Lower leg skin (tissue), 4 donors: ENCODE measurements at regions not wholly inside any gene's neighbourhood (a gene's known extent, or its start where the extent isn't known, plus 50 kb on each side); places are given as distances from the start of the nearest gene placed in this dataset.

Experiments used
- DNase-seq, 2 donors: peaks; one replicate each; pipeline ENCODE4 v3.0.0-alpha.2; 2019; ENCODE audit warnings: low spot score in 2 of 2
- H3K4me3 ChIP-seq: fragments of 200-600 bp; sonication (generic); 2 replicates; pipeline ENCODE4 v1.5.1; 2017; ENCODE audit warnings: mild to moderate bottlenecking, low read depth; ENCODE audit not compliant: poor library complexity, severe bottlenecking
- CTCF ChIP-seq, 3 donors: fragments of 450-650 bp; IDR thresholded peaks; one replicate each; pipeline ENCODE4 v1.5.1; 2016; ENCODE audit warnings: antibody characterized with exemption in 3 of 3, mild to moderate bottlenecking in 3 of 3, moderate library complexity in 2 of 3
- POLR2A ChIP-seq, 2 donors: fragments of 450-650 bp; IDR thresholded peaks; one replicate each; pipeline ENCODE4 v1.6.1; 2016 to 2017; ENCODE audit warnings: antibody characterized with exemption in 2 of 2, mild to moderate bottlenecking in 1 of 2, moderate library complexity in 1 of 2
- WGBS, 2 donors: methylation state at CpG; one replicate each; pipeline ENCODE4 v1.1.5; 2018; 5-methylcytosine and 5-hydroxymethylcytosine counted together
- intact Hi-C: fragments of 100-400 bp; cut with DNase I; formaldehyde crosslinking; loops from one replicate; pipeline ENCODE4 v1.15.0; 2023; ENCODE audit warnings: low total_unique reads

- TF ChIP-seq CTCF (IDR thresholded peaks at IDR 0.05) = no peak
- TF ChIP-seq POLR2A (IDR thresholded peaks at IDR 0.05) = no peak
- intact Hi-C loops = no loop called here
- H3K4me3 ChIP-seq = no peak overlapping the region
- DNase-seq = no peak
Observed at GRCh38 chr4:81860111-81860510, 388.4 kb upstream of the RASGEF1B start.

GRCh38 chr4:81854406-81854805, 382.7 kb upstream of the RASGEF1B start:
- DNase-seq = no peak
- H3K4me3 ChIP-seq = no peak overlapping the region
- whole genome bisulfite sequencing, 2 donors = 97 to 100% methylated on average over 1 of the region's 1 CpG
- intact Hi-C loops = no loop called here
- TF ChIP-seq CTCF (IDR thresholded peaks at IDR 0.05) (no peak), POLR2A (IDR thresholded peaks at IDR 0.05) (no peak)

GRCh38 chr4:81852031-81852715, 380.5 kb upstream of the RASGEF1B start:
- WGBS, 2 donors = 32 to 48% methylated on average over 1 of the region's 1 CpG
- TF ChIP-seq POLR2A (IDR thresholded peaks at IDR 0.05) = no peak
- TF ChIP-seq CTCF (IDR thresholded peaks at IDR 0.05) = no peak
- intact Hi-C loops = no loop called here
- no peak for DNase-seq
- no peak overlapping the region for H3K4me3 ChIP-seq

GRCh38 chr4:81850701-81851100, 379.0 kb upstream of the RASGEF1B start:
- H3K4me3 ChIP-seq = no peak overlapping the region
- TF ChIP-seq CTCF (IDR thresholded peaks at IDR 0.05) (no peak), POLR2A (IDR thresholded peaks at IDR 0.05) (no peak)
- intact Hi-C loops = no loop called here
- no peak for DNase-seq
- WGBS, 2 donors = 29 to 39% methylated on average over 1 of the region's 1 CpG

GRCh38 chr4:81845761-81846160, 374.1 kb upstream of the RASGEF1B start:
- intact Hi-C loops = loop anchor here (5.0 kb wide), 1 partner anchor 438 kb away; no protein-coding TSS in a partner anchor
- DNase-seq = no peak
- TF ChIP-seq POLR2A (IDR thresholded peaks at IDR 0.05) (no peak), CTCF (IDR thresholded peaks at IDR 0.05) (no peak)
- H3K4me3 ChIP-seq = no peak overlapping the region
- 80 to 94% methylated on average over 3 of the region's 3 CpGs for WGBS, 2 donors

GRCh38 chr4:81845273-81845672, 373.6 kb upstream of the RASGEF1B start:
- no peak for TF ChIP-seq POLR2A (IDR thresholded peaks at IDR 0.05)
- no peak for TF ChIP-seq CTCF (IDR thresholded peaks at IDR 0.05)
- DNase-seq = no peak
- 85 to 86% methylated on average over 2 of the region's 2 CpGs for WGBS, 2 donors
- intact Hi-C loops = loop anchor here (5.0 kb wide), 1 partner anchor 438 kb away; no protein-coding TSS in a partner anchor
- no peak overlapping the region for H3K4me3 ChIP-seq
